ENCODE measurements at regions not wholly inside any gene's neighbourhood (a gene's known extent, or its start where the extent isn't known, plus 50 kb on each side); places are given as distances from the start of the nearest gene placed in this dataset.

DNA sequence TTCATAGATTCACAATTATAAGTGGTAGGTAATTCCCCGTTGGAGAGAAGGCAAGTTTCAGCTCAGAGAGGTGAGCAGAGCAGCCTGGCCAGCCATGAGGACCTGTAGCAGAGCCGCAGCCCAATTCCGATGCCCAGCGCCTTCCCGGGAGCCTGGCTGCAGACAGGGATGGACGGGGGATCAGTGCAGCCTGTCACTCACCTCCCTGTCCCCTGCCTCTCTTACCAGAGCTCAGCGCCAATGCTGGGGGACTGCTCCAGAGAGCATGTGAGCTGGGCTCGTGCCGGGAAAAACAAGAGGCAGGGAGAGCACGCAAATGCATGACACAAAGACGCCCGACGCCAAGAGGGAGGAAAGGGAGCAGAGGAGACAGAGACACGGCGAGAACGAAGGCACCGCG is 231.9 kb downstream of the BCL11B start:
- H3K27ac ChIP-seq, result no peak overlapping the region
- TF ChIP-seq POLR2A (IDR thresholded peaks at IDR 0.05), result no peak
- TF ChIP-seq, protein P1, sequence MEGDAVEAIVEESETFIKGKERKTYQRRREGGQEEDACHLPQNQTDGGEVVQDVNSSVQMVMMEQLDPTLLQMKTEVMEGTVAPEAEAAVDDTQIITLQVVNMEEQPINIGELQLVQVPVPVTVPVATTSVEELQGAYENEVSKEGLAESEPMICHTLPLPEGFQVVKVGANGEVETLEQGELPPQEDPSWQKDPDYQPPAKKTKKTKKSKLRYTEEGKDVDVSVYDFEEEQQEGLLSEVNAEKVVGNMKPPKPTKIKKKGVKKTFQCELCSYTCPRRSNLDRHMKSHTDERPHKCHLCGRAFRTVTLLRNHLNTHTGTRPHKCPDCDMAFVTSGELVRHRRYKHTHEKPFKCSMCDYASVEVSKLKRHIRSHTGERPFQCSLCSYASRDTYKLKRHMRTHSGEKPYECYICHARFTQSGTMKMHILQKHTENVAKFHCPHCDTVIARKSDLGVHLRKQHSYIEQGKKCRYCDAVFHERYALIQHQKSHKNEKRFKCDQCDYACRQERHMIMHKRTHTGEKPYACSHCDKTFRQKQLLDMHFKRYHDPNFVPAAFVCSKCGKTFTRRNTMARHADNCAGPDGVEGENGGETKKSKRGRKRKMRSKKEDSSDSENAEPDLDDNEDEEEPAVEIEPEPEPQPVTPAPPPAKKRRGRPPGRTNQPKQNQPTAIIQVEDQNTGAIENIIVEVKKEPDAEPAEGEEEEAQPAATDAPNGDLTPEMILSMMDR (IDR thresholded peaks at IDR 0.05), result no peak
- TF ChIP-seq EP300 (IDR thresholded peaks at IDR 0.05), result no peak
- no peaks in the 10 kb centered on the region for H3K27me3 ChIP-seq
- H3K36me3 ChIP-seq, result no peaks in the 10 kb centered on the region
- WGBS, 2 donors, result 53 to 61% methylated on average over 18 of the region's 18 CpGs
- H3K4me1 ChIP-seq, result peaks cover 0 to 14% (median 6%) of the 10 kb centered on the region in 4 donors
- DNase-seq (ENCODE audit: low spot score in 2 of 2), result no peak
- peaks cover 0 to 4% (median 0%) of the 10 kb centered on the region in 4 donors for H3K9me3 ChIP-seq
- no peak overlapping the region for H3K4me3 ChIP-seq

DNA sequence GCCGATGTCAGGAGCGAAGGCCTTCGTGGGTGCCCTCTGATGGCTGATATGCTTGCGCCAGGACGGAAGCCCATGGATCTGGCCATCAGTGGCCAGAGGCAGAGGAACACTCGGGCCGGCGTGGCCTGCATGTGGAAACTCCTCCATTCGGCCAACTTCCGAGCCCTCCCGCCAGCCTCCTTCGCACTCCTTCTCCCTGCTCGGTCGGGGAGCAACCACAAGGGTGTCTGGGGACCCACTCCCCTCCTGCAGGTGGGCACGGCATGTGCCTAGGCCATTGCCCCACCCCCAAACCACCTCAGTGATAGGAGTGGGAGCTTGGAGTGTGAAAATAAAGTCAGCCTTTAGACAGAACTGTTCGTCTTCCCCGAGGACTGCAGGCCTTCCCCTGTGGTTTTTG is 231.3 kb downstream of the BCL11B start:
- H3K36me3 ChIP-seq, result no peaks in the 10 kb centered on the region
- 84 to 87% methylated on average over 17 of the region's 17 CpGs for WGBS, 2 donors
- peaks cover 0 to 10% (median 0%) of the 10 kb centered on the region in 4 donors for H3K9me3 ChIP-seq
- H3K27ac ChIP-seq, result no peak overlapping the region
- DNase-seq (ENCODE audit: low spot score in 2 of 2), result no peak
- no peaks in the 10 kb centered on the region for H3K27me3 ChIP-seq
- TF ChIP-seq POLR2A (IDR thresholded peaks at IDR 0.05), result no peak
- TF ChIP-seq, protein P1 (IDR thresholded peaks at IDR 0.05), result no peak
- TF ChIP-seq EP300 (IDR thresholded peaks at IDR 0.05), result no peak
- H3K4me3 ChIP-seq, result no peak overlapping the region
- peaks cover 0 to 10% (median 2%) of the 10 kb centered on the region in 4 donors for H3K4me1 ChIP-seq

DNA sequence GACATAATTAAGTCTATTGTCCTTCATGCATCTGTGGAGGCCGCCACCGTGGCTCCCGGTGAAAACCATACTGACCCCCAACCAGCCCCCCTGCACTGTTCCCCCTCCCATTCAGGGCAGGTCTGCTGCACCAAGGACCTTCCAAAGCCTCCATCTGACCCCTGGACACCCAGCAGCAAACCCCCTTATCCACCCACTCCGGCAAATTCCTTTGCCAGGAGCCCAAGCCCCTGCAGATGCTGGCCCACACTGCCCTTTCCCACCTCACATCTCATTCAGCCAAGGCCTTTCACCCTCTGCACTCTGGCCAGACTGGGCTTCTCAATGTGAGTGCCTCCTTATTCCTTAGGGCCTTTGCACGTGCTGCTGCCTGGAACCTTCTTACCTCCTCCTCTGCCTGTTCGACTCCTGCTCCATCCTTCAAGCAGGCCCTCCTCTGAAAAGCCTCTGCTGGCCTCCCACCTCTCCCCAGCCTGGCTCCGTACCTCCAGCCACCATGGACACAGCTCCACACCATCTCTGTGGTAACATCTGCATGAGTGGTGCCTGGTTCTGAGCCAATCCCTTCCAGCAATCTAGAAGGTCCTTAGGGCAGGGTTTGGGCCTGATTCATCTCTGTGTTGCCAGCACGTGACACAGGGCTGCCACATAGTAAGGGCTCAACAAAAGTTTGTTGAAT is 230.7 kb downstream of the BCL11B start:
- peaks cover 0 to 10% (median 0%) of the 10 kb centered on the region in 4 donors for H3K9me3 ChIP-seq
- no peak overlapping the region for H3K27ac ChIP-seq
- H3K36me3 ChIP-seq, result no peaks in the 10 kb centered on the region
- no peak for DNase-seq (ENCODE audit: low spot score in 2 of 2)
- H3K27me3 ChIP-seq, result no peaks in the 10 kb centered on the region
- peaks cover 0 to 4% (median 0%) of the 10 kb centered on the region in 4 donors for H3K4me1 ChIP-seq
- TF ChIP-seq POLR2A (IDR thresholded peaks at IDR 0.05) (no peak), EP300 (IDR thresholded peaks at IDR 0.05) (no peak)
- TF ChIP-seq, protein P1 (IDR thresholded peaks at IDR 0.05), result no peak
- 72 to 75% methylated on average over 8 of the region's 8 CpGs for WGBS, 2 donors
- H3K4me3 ChIP-seq, result no peak overlapping the region

DNA sequence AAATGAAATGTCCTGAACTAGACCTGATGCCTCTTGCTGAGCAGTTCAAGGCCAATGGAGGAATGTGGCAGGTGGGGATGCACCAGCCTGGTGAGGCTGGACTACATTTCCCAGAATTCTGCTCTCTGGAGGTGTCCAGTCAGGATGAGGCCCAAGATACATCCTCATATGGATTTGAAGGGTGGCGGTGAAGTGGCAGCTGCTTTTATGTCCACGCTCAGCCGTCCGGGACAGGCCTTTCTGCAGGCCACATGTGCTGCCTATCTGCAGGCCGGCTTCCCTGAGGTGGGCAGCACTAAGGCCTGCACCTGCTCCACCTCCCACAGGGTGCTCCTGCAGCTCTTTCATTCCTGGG is 230.2 kb downstream of the BCL11B start:
- no peak for DNase-seq (ENCODE audit: low spot score in 2 of 2)
- no peak overlapping the region for H3K4me3 ChIP-seq
- H3K27ac ChIP-seq, result no peak overlapping the region
- H3K27me3 ChIP-seq, result no peaks in the 10 kb centered on the region
- WGBS, 2 donors, result 88 to 92% methylated on average over 5 of the region's 5 CpGs
- TF ChIP-seq, protein P1 (IDR thresholded peaks at IDR 0.05), result no peak
- no peak for TF ChIP-seq POLR2A (IDR thresholded peaks at IDR 0.05)
- TF ChIP-seq EP300 (IDR thresholded peaks at IDR 0.05), result no peak
- peaks cover 0 to 10% (median 0%) of the 10 kb centered on the region in 4 donors for H3K9me3 ChIP-seq
- no peaks in the 10 kb centered on the region for H3K4me1 ChIP-seq
- no peaks in the 10 kb centered on the region for H3K36me3 ChIP-seq

DNA sequence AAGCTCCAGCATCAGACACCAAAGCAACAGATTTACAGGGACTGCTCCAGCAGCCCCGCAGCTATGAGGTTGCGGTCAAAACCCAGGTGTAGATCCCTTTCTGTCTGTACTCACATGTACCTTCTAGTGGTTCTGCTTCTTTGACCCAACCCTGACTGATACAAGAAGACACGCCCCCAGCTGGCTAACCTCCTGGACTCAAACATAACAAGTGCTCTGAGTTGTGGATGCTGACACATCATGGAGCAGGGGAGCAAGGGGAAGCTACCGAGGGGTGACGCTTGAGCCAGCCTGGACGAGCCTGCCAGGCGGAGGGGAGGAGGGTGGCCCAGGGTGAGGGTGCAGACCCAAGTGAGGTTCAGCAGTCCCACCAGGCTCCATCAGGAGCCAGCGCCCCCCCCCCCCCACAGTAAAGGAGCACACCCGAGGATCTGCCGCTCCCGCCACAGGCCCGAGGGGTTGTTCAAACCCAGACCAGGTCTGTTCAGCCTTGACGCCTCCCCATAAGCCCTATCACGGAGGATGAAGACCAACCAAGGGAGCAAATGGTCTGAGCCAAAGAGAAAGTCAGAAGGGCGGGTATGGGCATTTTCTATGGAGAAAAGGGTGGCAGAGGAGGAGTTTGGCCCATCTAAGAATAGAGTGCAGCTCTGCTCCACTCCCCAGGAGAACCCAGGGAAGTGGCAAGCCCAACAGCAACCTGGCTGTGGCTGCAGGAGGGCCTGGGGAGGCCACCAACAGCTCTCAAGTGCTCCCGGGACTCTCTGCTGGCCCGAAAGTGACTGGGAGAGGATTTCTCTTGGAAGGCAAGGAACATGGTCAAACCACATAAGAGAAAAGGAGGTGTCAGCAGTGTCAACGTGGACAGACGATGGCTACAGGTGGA is 229.4 kb downstream of the BCL11B start:
- 78 to 87% methylated on average over 17 to 18 of the region's 19 CpGs for WGBS, 2 donors
- TF ChIP-seq POLR2A (IDR thresholded peaks at IDR 0.05) (no peak), EP300 (IDR thresholded peaks at IDR 0.05) (no peak)
- DNase-seq (ENCODE audit: low spot score in 2 of 2), result no peak
- Histone ChIP-seq H3K4me3 (no peak overlapping the region), H3K27ac (no peak overlapping the region), H3K27me3 (no peaks in the 10 kb centered on the region), H3K36me3 (no peaks in the 10 kb centered on the region), H3K4me1 (peaks cover 0 to 6% (median 0%) of the 10 kb centered on the region in 4 donors), H3K9me3 (peaks cover 0 to 10% (median 0%) of the 10 kb centered on the region in 4 donors)
